Cardiac muscle cell (in vitro differentiated cells and primary cell): ENCODE measurements at regions not wholly inside any gene's neighbourhood (a gene's known extent, or its start where the extent isn't known, plus 50 kb on each side); places are given as distances from the start of the nearest gene placed in this dataset.

Source experiments
- DNase-seq, 2 donors: peaks; one replicate each; pipeline versions ENCODE4 v3.0.0 to v3.0.0-alpha.2; 2010 to 2017; ENCODE audit warnings: low read depth in 1 of 2, low spot score in 1 of 2
- H3K27ac ChIP-seq: fragments of 200-600 bp; sonication (generic); 2 replicates; pipeline ENCODE4 v1.5.1; 2016
- H3K27me3 ChIP-seq: fragments of 200-600 bp; sonication (generic); 2 replicates; pipeline ENCODE4 v1.6.0; 2016; ENCODE audit warnings: control low read depth
- H3K36me3 ChIP-seq: fragments of 200-600 bp; sonication (generic); 2 replicates; pipeline ENCODE4 v1.5.1; 2016; ENCODE audit warnings: control low read depth
- H3K4me1 ChIP-seq: fragments of 200-600 bp; sonication (generic); 2 replicates; pipeline ENCODE4 v1.8.1; 2017; ENCODE audit warnings: low read depth, mild to moderate bottlenecking, mixed run types
- H3K4me3 ChIP-seq: fragments of 200-600 bp; sonication (generic); 2 replicates; pipeline ENCODE4 v1.5.1; 2016; ENCODE audit warnings: mild to moderate bottlenecking
- H3K9me3 ChIP-seq: fragments of 200-600 bp; sonication (generic); 2 replicates; pipeline ENCODE4 v1.5.1; 2017; ENCODE audit warnings: low read depth, mild to moderate bottlenecking, control low read depth
- CTCF ChIP-seq: IDR thresholded peaks from 2 replicates; pipeline ENCODE4 v1.5.1; 2012; ENCODE audit warnings: low read depth, mild to moderate bottlenecking, low read length

- H3K27ac ChIP-seq: no peak overlapping the region
- no peak for TF ChIP-seq CTCF
- H3K4me1 ChIP-seq: no peaks in the 10 kb centered on the region
Measured at GRCh38 chr14:95811813-95812212, 64.8 kb upstream of the TUNAR start.

GRCh38 chr14:95808371-95808770, 68.3 kb upstream of the TUNAR start:
- Histone ChIP-seq H3K27me3 (no peaks in the 10 kb centered on the region), H3K4me1 (no peaks in the 10 kb centered on the region), H3K9me3 (no peaks in the 10 kb centered on the region), H3K27ac (no peak overlapping the region), H3K36me3 (no peaks in the 10 kb centered on the region), H3K4me3 (no peak overlapping the region)
- no peak for DNase-seq
- TF ChIP-seq CTCF: no peak

More at GRCh38 chr14:95811813-95812212, 64.8 kb upstream of the TUNAR start:
- no peak for DNase-seq
- no peaks in the 10 kb centered on the region for H3K9me3 ChIP-seq
- no peaks in the 10 kb centered on the region for H3K27me3 ChIP-seq
- H3K4me3 ChIP-seq: no peak overlapping the region
- no peaks in the 10 kb centered on the region for H3K36me3 ChIP-seq

- no peak for TF ChIP-seq CTCF
- DNase-seq: no peak
- H3K9me3 ChIP-seq: no peaks in the 10 kb centered on the region
- no peak overlapping the region for H3K27ac ChIP-seq
- no peaks in the 10 kb centered on the region for H3K36me3 ChIP-seq
- peaks cover 7% of the 10 kb centered on the region for H3K27me3 ChIP-seq
- no peaks in the 10 kb centered on the region for H3K4me1 ChIP-seq
- H3K4me3 ChIP-seq: no peak overlapping the region
Measured at GRCh38 chr14:95796788-95797187, 79.8 kb upstream of the TUNAR start.

- no peaks in the 10 kb centered on the region for H3K9me3 ChIP-seq
- H3K27me3 ChIP-seq: peaks cover 24% of the 10 kb centered on the region
- H3K4me1 ChIP-seq: no peaks in the 10 kb centered on the region
- no peak for DNase-seq
- H3K27ac ChIP-seq: no peak overlapping the region
- no peaks in the 10 kb centered on the region for H3K36me3 ChIP-seq
- H3K4me3 ChIP-seq: no peak overlapping the region
- no peak for TF ChIP-seq CTCF
Measured at GRCh38 chr14:95787941-95788340, 74.0 kb upstream of the TCL1A start.

- H3K27ac ChIP-seq: no peak overlapping the region
- DNase-seq: no peak
- H3K36me3 ChIP-seq: no peaks in the 10 kb centered on the region
- H3K27me3 ChIP-seq: peaks cover 24% of the 10 kb centered on the region
- H3K9me3 ChIP-seq: no peaks in the 10 kb centered on the region
- TF ChIP-seq CTCF: no peak
- no peaks in the 10 kb centered on the region for H3K4me1 ChIP-seq
- no peak overlapping the region for H3K4me3 ChIP-seq
Measured at GRCh38 chr14:95786566-95786965, 72.6 kb upstream of the TCL1A start.

- H3K27ac ChIP-seq: no peak overlapping the region
- peaks cover 17% of the 10 kb centered on the region for H3K27me3 ChIP-seq
- peak; percentile 31 to 81 for DNase-seq
- no peaks in the 10 kb centered on the region for H3K36me3 ChIP-seq
- TF ChIP-seq CTCF: no peak
- no peaks in the 10 kb centered on the region for H3K9me3 ChIP-seq
- no peak overlapping the region for H3K4me3 ChIP-seq
- no peaks in the 10 kb centered on the region for H3K4me1 ChIP-seq
Measured at GRCh38 chr14:95784137-95784536, 70.2 kb upstream of the TCL1A start.
